ENCODE measurements at regions not wholly inside any gene's neighbourhood (a gene's known extent, or its start where the extent isn't known, plus 50 kb on each side); places are given as distances from the start of the nearest gene placed in this dataset.

DNA sequence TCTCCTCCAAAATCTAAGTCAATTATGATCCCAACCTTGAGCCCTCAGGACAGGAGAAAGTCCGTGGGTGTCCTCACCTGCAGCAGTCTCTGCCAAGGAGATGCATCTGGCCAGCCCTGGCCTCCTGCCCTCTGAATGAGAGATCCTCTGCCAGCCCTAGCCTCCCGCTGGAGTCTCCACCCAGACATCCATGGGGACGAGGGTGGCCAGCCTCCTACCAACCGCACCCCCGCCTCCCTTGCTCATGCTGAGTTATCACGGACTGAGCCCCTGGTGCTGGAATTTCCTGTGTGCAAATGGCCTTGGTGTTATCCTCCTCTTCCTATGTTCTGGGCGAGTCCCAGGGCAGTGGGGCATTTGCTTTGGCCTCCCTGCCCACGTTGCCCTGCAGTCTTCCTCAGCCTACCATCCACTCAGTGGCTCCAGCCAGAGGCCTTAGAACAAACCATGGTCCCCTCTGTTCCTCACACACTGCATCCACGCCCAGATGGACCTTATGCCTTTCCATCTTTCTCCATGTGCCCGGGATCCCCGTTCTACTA is 116.4 kb downstream of the ACKR3 start:
- 67 to 82% methylated on average over 11 of the region's 11 CpGs for WGBS, 2 donors

DNA sequence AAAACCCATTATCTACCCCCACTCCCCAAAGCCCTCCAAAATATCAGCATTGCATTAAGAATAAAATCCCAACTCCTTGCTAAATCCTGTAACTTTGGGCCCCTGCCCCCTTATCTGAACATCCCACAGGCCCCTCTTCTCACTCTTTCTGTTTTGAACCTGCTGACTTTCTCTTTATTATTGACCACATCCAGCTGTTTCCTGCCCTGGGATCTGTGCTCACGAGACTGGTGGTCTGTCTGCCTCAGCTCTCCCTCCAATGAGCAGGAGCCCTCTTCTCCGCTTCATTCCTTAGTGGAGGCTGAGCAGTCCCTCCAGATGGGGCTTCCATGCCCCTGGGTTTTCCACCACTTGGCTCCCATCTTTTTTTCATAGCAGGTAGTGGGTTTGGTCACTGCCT is 116.9 kb downstream of the ACKR3 start:
- no peak for DNase-seq
- no peaks in the 10 kb centered on the region for H3K36me3 ChIP-seq
- H3K27ac ChIP-seq = no peak overlapping the region
- intact Hi-C loops (cut with DNase I) = no loop called here
- H3K4me3 ChIP-seq = no peak overlapping the region
- H3K27me3 ChIP-seq = no peaks in the 10 kb centered on the region
- TF ChIP-seq, protein P1, sequence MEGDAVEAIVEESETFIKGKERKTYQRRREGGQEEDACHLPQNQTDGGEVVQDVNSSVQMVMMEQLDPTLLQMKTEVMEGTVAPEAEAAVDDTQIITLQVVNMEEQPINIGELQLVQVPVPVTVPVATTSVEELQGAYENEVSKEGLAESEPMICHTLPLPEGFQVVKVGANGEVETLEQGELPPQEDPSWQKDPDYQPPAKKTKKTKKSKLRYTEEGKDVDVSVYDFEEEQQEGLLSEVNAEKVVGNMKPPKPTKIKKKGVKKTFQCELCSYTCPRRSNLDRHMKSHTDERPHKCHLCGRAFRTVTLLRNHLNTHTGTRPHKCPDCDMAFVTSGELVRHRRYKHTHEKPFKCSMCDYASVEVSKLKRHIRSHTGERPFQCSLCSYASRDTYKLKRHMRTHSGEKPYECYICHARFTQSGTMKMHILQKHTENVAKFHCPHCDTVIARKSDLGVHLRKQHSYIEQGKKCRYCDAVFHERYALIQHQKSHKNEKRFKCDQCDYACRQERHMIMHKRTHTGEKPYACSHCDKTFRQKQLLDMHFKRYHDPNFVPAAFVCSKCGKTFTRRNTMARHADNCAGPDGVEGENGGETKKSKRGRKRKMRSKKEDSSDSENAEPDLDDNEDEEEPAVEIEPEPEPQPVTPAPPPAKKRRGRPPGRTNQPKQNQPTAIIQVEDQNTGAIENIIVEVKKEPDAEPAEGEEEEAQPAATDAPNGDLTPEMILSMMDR (IDR thresholded peaks at IDR 0.05) = no peak
- no peak for TF ChIP-seq POLR2A (IDR thresholded peaks at IDR 0.05)
- no peak for TF ChIP-seq POLR2AphosphoS5 (IDR thresholded peaks at IDR 0.05)
- no peak for TF ChIP-seq EP300 (IDR thresholded peaks at IDR 0.05)
- no peaks in the 10 kb centered on the region for H3K9me3 ChIP-seq
- 60 to 68% methylated on average over 2 of the region's 2 CpGs for WGBS, 2 donors
- peaks cover 0 to 5% (median 0%) of the 10 kb centered on the region in 4 donors for H3K4me1 ChIP-seq

More for the DNA sequence above, 116.4 kb downstream of the ACKR3 start:
- H3K9me3 ChIP-seq = no peaks in the 10 kb centered on the region
- no peak for DNase-seq
- no peak overlapping the region for H3K4me3 ChIP-seq
- H3K27me3 ChIP-seq = no peaks in the 10 kb centered on the region
- H3K4me1 ChIP-seq = peaks cover 0 to 5% (median 0%) of the 10 kb centered on the region in 4 donors
- no peak overlapping the region for H3K27ac ChIP-seq
- TF ChIP-seq, protein P1 (IDR thresholded peaks at IDR 0.05) = no peak
- no peak for TF ChIP-seq POLR2A (IDR thresholded peaks at IDR 0.05)
- TF ChIP-seq POLR2AphosphoS5 (IDR thresholded peaks at IDR 0.05) = no peak
- no peak for TF ChIP-seq EP300 (IDR thresholded peaks at IDR 0.05)
- no peaks in the 10 kb centered on the region for H3K36me3 ChIP-seq
- intact Hi-C loops (cut with DNase I) = no loop called here

DNA sequence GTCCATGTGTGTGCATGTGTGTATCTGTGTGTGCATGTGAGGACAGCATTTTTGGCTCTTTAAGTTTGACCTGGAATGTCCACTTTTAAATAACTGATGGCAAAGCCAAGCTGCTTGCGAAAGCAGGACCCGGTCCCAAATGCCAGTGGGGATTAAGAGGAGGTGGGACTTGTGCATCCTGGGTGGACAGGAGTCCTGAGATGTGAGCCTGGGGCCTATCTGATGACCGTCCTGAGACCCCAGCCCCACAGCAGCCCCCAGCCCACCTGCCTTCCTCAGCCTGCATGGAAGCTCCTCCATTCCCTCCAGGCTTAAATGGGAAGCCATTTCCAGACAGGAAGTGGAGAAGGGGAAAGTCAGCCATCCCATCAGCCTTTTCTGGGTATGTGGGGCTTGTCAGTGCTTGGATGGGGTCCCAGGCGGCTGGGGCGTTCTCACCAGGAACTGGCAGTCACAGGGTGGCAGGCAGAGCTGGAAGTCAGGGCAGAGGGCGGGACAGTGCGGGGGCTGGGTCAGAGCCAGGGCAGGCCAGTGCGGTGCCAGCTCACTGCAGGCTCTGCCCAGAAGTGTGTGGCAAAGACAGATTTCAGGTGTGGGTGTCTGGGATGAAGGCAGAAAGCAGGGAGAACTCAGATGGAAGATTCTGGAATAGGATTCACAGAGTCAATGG is 117.8 kb downstream of the ACKR3 start:
- no peak overlapping the region for H3K27ac ChIP-seq
- no peaks in the 10 kb centered on the region for H3K36me3 ChIP-seq
- peaks cover 0 to 5% (median 0%) of the 10 kb centered on the region in 4 donors for H3K4me1 ChIP-seq
- H3K27me3 ChIP-seq = no peaks in the 10 kb centered on the region
- no peak overlapping the region for H3K4me3 ChIP-seq
- intact Hi-C loops (cut with DNase I) = no loop called here
- WGBS, 2 donors = 65 to 85% methylated on average over 8 of the region's 8 CpGs
- TF ChIP-seq, protein P1 (IDR thresholded peaks at IDR 0.05) = no peak
- TF ChIP-seq POLR2A (IDR thresholded peaks at IDR 0.05) (no peak), EP300 (IDR thresholded peaks at IDR 0.05) (no peak), POLR2AphosphoS5 (IDR thresholded peaks at IDR 0.05) (no peak)
- no peak for DNase-seq
- H3K9me3 ChIP-seq = no peaks in the 10 kb centered on the region

DNA sequence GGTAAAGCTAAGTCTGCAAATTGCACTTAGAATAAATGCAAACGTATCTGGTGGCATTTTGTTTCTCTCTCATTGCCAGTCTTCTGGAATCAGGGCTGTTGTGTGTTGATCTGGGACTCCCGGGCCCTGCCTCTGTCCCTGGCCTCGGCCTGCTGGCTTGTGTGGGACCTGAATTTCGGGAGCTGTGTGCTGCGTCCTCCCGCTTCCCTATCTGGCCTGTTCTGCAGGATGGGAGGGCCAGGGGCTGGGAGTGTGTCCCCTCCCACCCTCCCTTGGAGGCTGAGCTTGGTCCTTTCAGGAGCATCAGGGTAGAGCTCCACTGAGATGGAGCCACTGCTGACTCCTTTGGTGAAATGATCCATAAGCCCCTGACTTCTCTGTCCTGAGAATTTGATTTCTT is 118.5 kb downstream of the ACKR3 start:
- WGBS, 2 donors = 78 to 89% methylated on average over 6 of the region's 6 CpGs
- DNase-seq = no peak

More for the DNA sequence above, 118.5 kb downstream of the ACKR3 start:
- H3K4me1 ChIP-seq = peaks cover 0 to 5% (median 0%) of the 10 kb centered on the region in 4 donors
- no peak overlapping the region for H3K4me3 ChIP-seq
- H3K27me3 ChIP-seq = no peaks in the 10 kb centered on the region
- no peaks in the 10 kb centered on the region for H3K36me3 ChIP-seq
- TF ChIP-seq POLR2AphosphoS5 (IDR thresholded peaks at IDR 0.05) (no peak), POLR2A (IDR thresholded peaks at IDR 0.05) (no peak), EP300 (IDR thresholded peaks at IDR 0.05) (no peak)
- TF ChIP-seq, protein P1 (IDR thresholded peaks at IDR 0.05) = no peak
- intact Hi-C loops (cut with DNase I) = no loop called here
- no peak overlapping the region for H3K27ac ChIP-seq
- H3K9me3 ChIP-seq = no peaks in the 10 kb centered on the region
